ENCODE measurements at regions not wholly inside any gene's neighbourhood (a gene's known extent, or its start where the extent isn't known, plus 50 kb on each side); places are given as distances from the start of the nearest gene placed in this dataset.

DNA sequence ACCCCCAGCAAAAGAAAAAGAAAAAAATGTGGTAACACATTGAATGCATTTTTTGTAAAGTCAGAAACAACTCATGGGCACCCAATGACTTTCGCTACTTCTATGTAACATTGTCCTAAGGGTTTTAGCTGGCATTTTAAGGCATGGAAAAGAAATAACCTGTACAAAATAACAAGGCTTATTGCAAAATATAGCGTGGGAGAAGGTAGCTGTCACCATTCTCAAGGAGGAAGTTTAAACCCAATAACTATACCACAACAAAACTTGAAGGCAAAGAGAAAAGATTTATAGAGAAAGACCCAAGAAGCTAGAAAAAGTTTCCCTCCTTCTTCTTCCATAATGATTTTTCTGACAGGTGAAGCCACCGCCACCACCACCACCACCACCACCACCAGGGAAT, 55.7 kb upstream of the ACP3 start:
- no peak overlapping the region for H3K23ac ChIP-seq (ENCODE audit: low read length)
- H2BK5ac ChIP-seq (ENCODE audit: low read depth, low read length, poor library complexity), result no peak overlapping the region
- H4K12ac ChIP-seq (ENCODE audit: low read depth, low read length), result no peak overlapping the region
- H3K79me2 ChIP-seq (ENCODE audit: control insufficient read depth, insufficient read depth, low read length, poor library complexity), result no peaks in the 10 kb centered on the region
- H4K91ac ChIP-seq (ENCODE audit: low read depth, low read length), result no peak overlapping the region
- no peak overlapping the region for H3K27ac ChIP-seq (ENCODE audit: low read depth, low read length)
- H3K14ac ChIP-seq (ENCODE audit: low read length), result no peak overlapping the region
- H2BK12ac ChIP-seq (ENCODE audit: low read length), result no peak overlapping the region
- no peak overlapping the region for H3K4me3 ChIP-seq (ENCODE audit: low read depth, low read length)
- H3K9me3 ChIP-seq (ENCODE audit: insufficient read depth, low read depth, low read length), result no peaks in the 10 kb centered on the region
- no peaks in the 10 kb centered on the region for H3K27me3 ChIP-seq (ENCODE audit: insufficient read depth, low read length)
- H2AK5ac ChIP-seq (ENCODE audit: low read length), result no peak overlapping the region
- WGBS (ENCODE audit: extremely low coverage, insufficient coverage, insufficient read length), result no CpG with 5 or more reads among the region's 3 CpGs
- no peak for DNase-seq
- no peak overlapping the region for H3K4me2 ChIP-seq (ENCODE audit: low read length)
- H3K4ac ChIP-seq (ENCODE audit: low read depth, low read length), result no peak overlapping the region
- H3K79me1 ChIP-seq (ENCODE audit: low read length), result no peaks in the 10 kb centered on the region
- H2AFZ ChIP-seq (ENCODE audit: insufficient read depth, low read length, poor library complexity), result no peak overlapping the region
- H3K18ac ChIP-seq (ENCODE audit: low read length), result no peak overlapping the region
- no peaks in the 10 kb centered on the region for H3K36me3 ChIP-seq (ENCODE audit: control insufficient read depth in 1 of 2, insufficient read depth in 2 of 2, low read length in 2 of 2)
- H3K4me1 ChIP-seq (ENCODE audit: control insufficient read depth in 1 of 2, insufficient read depth in 2 of 2, low read length in 2 of 2), result no peaks in the 10 kb centered on the region
- no peak overlapping the region for H4K8ac ChIP-seq (ENCODE audit: low read depth, low read length)
- H2BK120ac ChIP-seq (ENCODE audit: insufficient read depth, low read length, poor library complexity), result no peak overlapping the region
- no peak overlapping the region for H3K9ac ChIP-seq (ENCODE audit: low read length)

DNA sequence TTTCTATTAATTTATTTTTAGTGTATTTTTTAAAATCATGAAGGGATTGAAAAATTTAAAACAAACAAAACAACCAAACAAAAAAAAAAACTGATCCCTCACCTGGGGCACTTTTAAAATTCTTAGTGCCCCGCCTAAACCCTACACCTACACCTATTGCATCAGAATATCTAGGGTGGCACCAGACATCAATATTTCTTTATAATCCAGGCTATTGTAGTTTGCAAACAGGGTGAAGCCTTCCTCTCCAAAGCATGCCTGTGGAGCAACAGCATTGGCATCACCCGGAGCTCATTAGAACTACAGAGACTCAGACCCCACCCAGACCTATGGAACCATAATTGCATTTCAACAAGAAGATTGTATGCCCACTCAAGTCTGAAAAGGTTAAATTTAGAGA, 54.9 kb upstream of the ACP3 start:
- Histone ChIP-seq H3K14ac (ENCODE audit: low read length) (no peak overlapping the region), H3K18ac (ENCODE audit: low read length) (no peak overlapping the region), H3K9me3 (ENCODE audit: insufficient read depth, low read depth, low read length) (no peaks in the 10 kb centered on the region), H3K36me3 (ENCODE audit: control insufficient read depth in 1 of 2, insufficient read depth in 2 of 2, low read length in 2 of 2) (no peaks in the 10 kb centered on the region), H2BK12ac (ENCODE audit: low read length) (no peak overlapping the region), H3K23ac (ENCODE audit: low read length) (no peak overlapping the region), H3K9ac (ENCODE audit: low read length) (no peak overlapping the region), H3K79me2 (ENCODE audit: control insufficient read depth, insufficient read depth, low read length, poor library complexity) (no peaks in the 10 kb centered on the region), H2AFZ (ENCODE audit: insufficient read depth, low read length, poor library complexity) (no peak overlapping the region), H4K12ac (ENCODE audit: low read depth, low read length) (no peak overlapping the region), H3K27ac (ENCODE audit: low read depth, low read length) (no peak overlapping the region), H4K8ac (ENCODE audit: low read depth, low read length) (no peak overlapping the region), H3K4me2 (ENCODE audit: low read length) (no peak overlapping the region), H2BK5ac (ENCODE audit: low read depth, low read length, poor library complexity) (no peak overlapping the region), H4K91ac (ENCODE audit: low read depth, low read length) (no peak overlapping the region), H2AK5ac (ENCODE audit: low read length) (no peak overlapping the region), H2BK120ac (ENCODE audit: insufficient read depth, low read length, poor library complexity) (no peak overlapping the region), H3K79me1 (ENCODE audit: low read length) (no peaks in the 10 kb centered on the region), H3K4me1 (ENCODE audit: control insufficient read depth in 1 of 2, insufficient read depth in 2 of 2, low read length in 2 of 2) (no peaks in the 10 kb centered on the region), H3K4ac (ENCODE audit: low read depth, low read length) (no peak overlapping the region), H3K4me3 (ENCODE audit: low read depth, low read length) (no peak overlapping the region), H3K27me3 (ENCODE audit: insufficient read depth, low read length) (no peaks in the 10 kb centered on the region)
- no peak for DNase-seq
- WGBS (ENCODE audit: extremely low coverage, insufficient coverage, insufficient read length), result no CpG with 5 or more reads among the region's 2 CpGs

DNA sequence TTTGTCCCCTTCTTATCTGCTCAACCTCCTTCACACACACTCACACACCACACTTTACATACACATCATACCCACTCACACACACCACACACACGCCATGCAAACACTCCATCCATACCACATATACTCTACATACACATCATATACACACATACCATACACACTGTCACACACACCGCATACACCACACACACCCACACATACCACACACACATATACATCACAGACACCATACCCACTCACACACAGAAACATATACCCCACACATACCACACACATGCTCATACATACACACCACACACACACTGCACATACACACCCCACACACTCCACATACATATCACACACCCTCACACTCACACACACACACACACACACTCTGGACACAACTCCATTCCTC, 54.3 kb upstream of the ACP3 start:
- Histone ChIP-seq H2BK5ac (ENCODE audit: low read depth, low read length, poor library complexity) (no peak overlapping the region), H4K8ac (ENCODE audit: low read depth, low read length) (no peak overlapping the region), H3K23ac (ENCODE audit: low read length) (no peak overlapping the region), H3K36me3 (ENCODE audit: control insufficient read depth in 1 of 2, insufficient read depth in 2 of 2, low read length in 2 of 2) (no peaks in the 10 kb centered on the region), H3K27ac (ENCODE audit: low read depth, low read length) (no peak overlapping the region), H2AFZ (ENCODE audit: insufficient read depth, low read length, poor library complexity) (no peak overlapping the region), H3K4me1 (ENCODE audit: control insufficient read depth in 1 of 2, insufficient read depth in 2 of 2, low read length in 2 of 2) (no peaks in the 10 kb centered on the region), H3K4me2 (ENCODE audit: low read length) (no peak overlapping the region), H3K4me3 (ENCODE audit: low read depth, low read length) (no peak overlapping the region), H4K12ac (ENCODE audit: low read depth, low read length) (no peak overlapping the region), H2BK120ac (ENCODE audit: insufficient read depth, low read length, poor library complexity) (no peak overlapping the region), H4K91ac (ENCODE audit: low read depth, low read length) (no peak overlapping the region), H3K9me3 (ENCODE audit: insufficient read depth, low read depth, low read length) (no peaks in the 10 kb centered on the region), H3K79me2 (ENCODE audit: control insufficient read depth, insufficient read depth, low read length, poor library complexity) (no peaks in the 10 kb centered on the region), H3K18ac (ENCODE audit: low read length) (no peak overlapping the region), H3K14ac (ENCODE audit: low read length) (no peak overlapping the region), H2BK12ac (ENCODE audit: low read length) (no peak overlapping the region), H3K79me1 (ENCODE audit: low read length) (no peaks in the 10 kb centered on the region), H3K9ac (ENCODE audit: low read length) (no peak overlapping the region), H3K27me3 (ENCODE audit: insufficient read depth, low read length) (no peaks in the 10 kb centered on the region), H2AK5ac (ENCODE audit: low read length) (no peak overlapping the region), H3K4ac (ENCODE audit: low read depth, low read length) (no peak overlapping the region)
- no peak for DNase-seq
- 100% methylated on average over 2 of the region's 2 CpGs for WGBS (ENCODE audit: extremely low coverage, insufficient coverage, insufficient read length)

DNA sequence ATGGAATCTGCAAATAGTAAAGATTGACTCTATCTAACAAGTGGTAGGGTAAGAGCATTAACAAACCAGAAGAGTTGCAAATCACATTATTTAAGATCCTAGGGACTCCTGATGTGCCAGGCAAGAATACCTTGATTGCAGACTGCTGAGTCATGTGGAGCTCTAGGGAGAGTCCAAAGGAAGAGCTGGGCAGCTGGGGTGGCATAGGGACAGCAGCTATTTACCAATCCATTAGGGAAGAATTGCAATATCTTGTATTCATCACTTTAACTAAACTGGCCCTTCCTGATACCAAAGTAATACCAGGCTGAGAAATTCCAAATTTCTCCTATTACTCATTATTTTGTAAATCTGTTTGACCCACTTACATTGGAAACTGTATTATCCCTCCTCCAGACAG, 52.2 kb upstream of the ACP3 start:
- Histone ChIP-seq H4K91ac (ENCODE audit: low read depth, low read length) (no peak overlapping the region), H3K4me2 (ENCODE audit: low read length) (no peak overlapping the region), H4K12ac (ENCODE audit: low read depth, low read length) (no peak overlapping the region), H2BK120ac (ENCODE audit: insufficient read depth, low read length, poor library complexity) (no peak overlapping the region), H3K4me3 (ENCODE audit: low read depth, low read length) (no peak overlapping the region), H3K4ac (ENCODE audit: low read depth, low read length) (no peak overlapping the region), H3K9ac (ENCODE audit: low read length) (no peak overlapping the region), H3K18ac (ENCODE audit: low read length) (no peak overlapping the region), H2AFZ (ENCODE audit: insufficient read depth, low read length, poor library complexity) (no peak overlapping the region), H2BK5ac (ENCODE audit: low read depth, low read length, poor library complexity) (no peak overlapping the region), H4K8ac (ENCODE audit: low read depth, low read length) (no peak overlapping the region), H2AK5ac (ENCODE audit: low read length) (no peak overlapping the region), H3K4me1 (ENCODE audit: control insufficient read depth in 1 of 2, insufficient read depth in 2 of 2, low read length in 2 of 2) (no peaks in the 10 kb centered on the region), H3K36me3 (ENCODE audit: control insufficient read depth in 1 of 2, insufficient read depth in 2 of 2, low read length in 2 of 2) (no peaks in the 10 kb centered on the region), H3K79me1 (ENCODE audit: low read length) (no peaks in the 10 kb centered on the region), H3K14ac (ENCODE audit: low read length) (no peak overlapping the region), H3K9me3 (ENCODE audit: insufficient read depth, low read depth, low read length) (no peaks in the 10 kb centered on the region), H3K79me2 (ENCODE audit: control insufficient read depth, insufficient read depth, low read length, poor library complexity) (no peaks in the 10 kb centered on the region), H3K27ac (ENCODE audit: low read depth, low read length) (no peak overlapping the region), H3K27me3 (ENCODE audit: insufficient read depth, low read length) (no peaks in the 10 kb centered on the region), H2BK12ac (ENCODE audit: low read length) (no peak overlapping the region), H3K23ac (ENCODE audit: low read length) (no peak overlapping the region)
- no peak for DNase-seq

DNA sequence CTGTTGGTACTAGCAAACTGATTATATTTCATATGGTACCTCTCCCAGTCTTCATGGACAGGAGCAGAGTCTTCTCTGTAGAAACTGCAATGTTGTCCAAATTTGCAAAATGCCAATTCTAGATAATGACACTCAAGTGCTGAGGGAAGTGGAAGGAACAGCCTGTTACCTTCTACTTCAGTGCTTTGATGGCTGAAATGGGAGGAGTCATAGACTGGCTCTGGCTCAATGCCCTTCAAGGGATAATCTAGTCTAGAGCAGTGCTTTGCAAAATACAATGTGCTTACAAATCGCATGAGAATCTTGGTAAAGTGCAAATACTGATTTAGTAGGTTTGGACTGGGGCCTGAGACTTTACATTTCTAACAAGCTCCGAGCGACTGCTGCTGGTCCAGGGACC, 51.7 kb upstream of the ACP3 start:
- no peak overlapping the region for H2BK5ac ChIP-seq (ENCODE audit: low read depth, low read length, poor library complexity)

More for the DNA sequence above, 51.7 kb upstream of the ACP3 start:
- no peak overlapping the region for H4K8ac ChIP-seq (ENCODE audit: low read depth, low read length)
- WGBS (ENCODE audit: extremely low coverage, insufficient coverage, insufficient read length), result no CpG with 5 or more reads among the region's 3 CpGs
- no peaks in the 10 kb centered on the region for H3K79me2 ChIP-seq (ENCODE audit: control insufficient read depth, insufficient read depth, low read length, poor library complexity)
- no peaks in the 10 kb centered on the region for H3K4me1 ChIP-seq (ENCODE audit: control insufficient read depth in 1 of 2, insufficient read depth in 2 of 2, low read length in 2 of 2)
- no peak overlapping the region for H3K18ac ChIP-seq (ENCODE audit: low read length)
- no peak overlapping the region for H3K23ac ChIP-seq (ENCODE audit: low read length)
- H3K79me1 ChIP-seq (ENCODE audit: low read length), result no peaks in the 10 kb centered on the region
- no peak overlapping the region for H3K9ac ChIP-seq (ENCODE audit: low read length)
- H3K9me3 ChIP-seq (ENCODE audit: insufficient read depth, low read depth, low read length), result no peaks in the 10 kb centered on the region
- no peak overlapping the region for H3K4ac ChIP-seq (ENCODE audit: low read depth, low read length)
- no peak overlapping the region for H2AK5ac ChIP-seq (ENCODE audit: low read length)
- H2BK12ac ChIP-seq (ENCODE audit: low read length), result no peak overlapping the region
- no peak overlapping the region for H2AFZ ChIP-seq (ENCODE audit: insufficient read depth, low read length, poor library complexity)
- no peak overlapping the region for H4K12ac ChIP-seq (ENCODE audit: low read depth, low read length)
- no peak overlapping the region for H2BK120ac ChIP-seq (ENCODE audit: insufficient read depth, low read length, poor library complexity)
- no peak overlapping the region for H3K4me3 ChIP-seq (ENCODE audit: low read depth, low read length)
- H3K36me3 ChIP-seq (ENCODE audit: control insufficient read depth in 1 of 2, insufficient read depth in 2 of 2, low read length in 2 of 2), result no peaks in the 10 kb centered on the region
- H3K4me2 ChIP-seq (ENCODE audit: low read length), result no peak overlapping the region
- DNase-seq, result no peak
- H3K27me3 ChIP-seq (ENCODE audit: insufficient read depth, low read length), result no peaks in the 10 kb centered on the region
- no peak overlapping the region for H3K14ac ChIP-seq (ENCODE audit: low read length)
- no peak overlapping the region for H4K91ac ChIP-seq (ENCODE audit: low read depth, low read length)
- no peak overlapping the region for H3K27ac ChIP-seq (ENCODE audit: low read depth, low read length)

Measured in trophoblast cell (in vitro differentiated cells and primary cell).